Glomerular visceral epithelial cell (primary cell): ENCODE measurements at regions not wholly inside any gene's neighbourhood (a gene's known extent, or its start where the extent isn't known, plus 50 kb on each side); places are given as distances from the start of the nearest gene placed in this dataset.
"Not testable (repeated sequence)": the region's sequence is repeated elsewhere in the genome, so short reads cannot be mapped to it uniquely, and the experiment has no call there.

Experiments used
- DNase-seq: peaks from one replicate; pipeline ENCODE4 v3.0.0-alpha.2; 2016; ENCODE audit errors: extremely low spot score

DNA sequence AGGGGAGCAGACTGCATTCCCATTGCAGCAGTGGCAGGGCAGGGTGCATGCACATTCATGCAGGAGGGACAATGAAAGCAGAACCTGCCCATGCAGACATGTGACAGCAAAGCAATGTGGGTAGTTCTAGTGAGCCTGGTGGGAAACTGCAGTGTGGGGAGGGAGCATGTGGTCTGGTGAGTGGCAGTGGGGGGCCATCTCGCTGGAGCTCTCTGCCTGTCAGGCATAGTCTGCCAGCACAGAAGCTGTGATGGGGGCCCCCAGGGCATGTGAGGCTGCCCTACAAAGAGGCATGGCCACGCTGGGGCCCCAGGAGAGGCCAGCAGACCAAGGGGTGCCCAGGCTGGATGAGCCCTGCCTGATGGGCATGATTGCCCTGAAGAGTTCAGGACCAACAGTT lies 579.7 kb downstream of the PTPRC start:
- DNase-seq: no peak

DNA sequence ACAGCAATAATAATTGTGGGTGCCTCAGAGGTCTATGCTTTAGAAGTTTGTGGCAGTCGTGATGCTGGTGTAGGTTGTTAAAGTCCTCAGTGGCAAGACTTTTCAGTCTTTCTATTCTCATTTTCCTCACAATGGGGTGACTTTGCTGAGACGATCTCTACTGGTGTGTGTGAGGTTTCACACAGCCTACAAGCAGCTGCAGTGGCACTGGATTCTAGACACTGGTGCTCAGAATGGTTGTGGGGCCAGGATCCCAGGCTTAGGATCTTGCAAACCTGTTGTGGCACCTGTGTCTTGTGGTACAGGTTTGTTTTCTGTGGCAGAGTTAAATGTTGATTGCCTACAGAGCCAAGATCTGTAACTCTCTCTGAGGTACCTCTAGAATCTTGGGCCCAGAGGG lies 581.2 kb downstream of the PTPRC start:
- DNase-seq: no peak

GRCh38 chr1:199221371-199222150 lies 582.7 kb downstream of the PTPRC start:
- no peak for DNase-seq

DNA sequence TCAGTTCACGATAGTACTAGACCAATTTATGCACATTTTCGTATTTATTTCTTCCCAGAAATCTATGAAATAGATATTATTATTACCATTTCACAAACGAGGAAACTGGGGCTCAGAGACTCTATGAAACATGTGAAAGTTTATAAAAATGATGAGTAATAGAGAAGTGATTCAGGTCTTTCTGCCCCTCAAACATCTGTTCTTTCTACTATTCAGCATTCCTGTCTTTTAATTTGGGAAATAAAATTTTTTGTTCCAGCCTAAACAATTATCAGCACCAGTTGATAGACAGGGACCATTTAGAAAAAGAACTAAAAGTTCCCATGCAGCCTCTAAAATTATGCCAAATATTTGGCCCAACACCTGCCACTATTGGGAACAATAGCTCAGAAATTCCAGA lies 585.1 kb downstream of the PTPRC start:
- DNase-seq: no peak

- peak; percentile 69 for DNase-seq
These were observed 587.3 kb downstream of the PTPRC start for GRCh38 chr1:199226163-199226562.

GRCh38 chr1:199242147-199242546 lies 603.3 kb downstream of the PTPRC start:
- no peak for DNase-seq

GRCh38 chr1:199242601-199243000 lies 603.8 kb downstream of the PTPRC start:
- DNase-seq: no peak

DNA sequence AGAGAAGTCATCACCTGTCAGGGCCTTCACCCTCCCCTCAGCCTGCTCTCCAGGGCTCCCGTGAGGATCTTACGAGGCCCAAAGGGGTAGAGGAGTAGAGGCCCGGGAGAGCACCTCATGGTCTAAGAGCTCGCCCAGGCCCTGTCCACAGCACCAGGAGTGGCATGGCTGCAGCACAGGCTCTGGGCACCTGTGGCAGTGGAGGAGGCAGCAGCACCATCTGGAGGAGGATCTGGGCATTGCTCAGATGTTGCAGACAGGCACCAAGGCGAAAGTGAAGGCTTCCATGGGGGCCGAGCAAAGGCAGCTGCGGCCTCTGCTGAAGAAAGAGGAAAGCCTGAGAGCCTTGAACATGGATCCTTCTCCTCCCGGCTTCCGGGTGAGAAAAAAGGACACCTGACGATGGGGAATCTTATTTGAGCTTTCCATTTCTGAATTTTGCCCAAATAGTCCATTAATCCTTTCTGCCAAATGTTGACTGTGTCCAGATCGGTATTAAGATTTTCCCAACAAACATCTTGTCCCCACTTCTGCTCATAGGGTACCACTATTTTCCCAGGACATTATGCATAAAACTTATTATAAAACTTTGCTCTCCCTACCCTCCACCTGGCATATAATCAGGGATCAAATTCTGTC lies 604.7 kb downstream of the PTPRC start:
- DNase-seq: peak; percentile 52

GRCh38 chr1:199245946-199246345 lies 607.1 kb downstream of the PTPRC start:
- DNase-seq: no peak

- DNase-seq: no peak
These were observed 607.9 kb downstream of the PTPRC start for GRCh38 chr1:199246716-199247115.

DNA sequence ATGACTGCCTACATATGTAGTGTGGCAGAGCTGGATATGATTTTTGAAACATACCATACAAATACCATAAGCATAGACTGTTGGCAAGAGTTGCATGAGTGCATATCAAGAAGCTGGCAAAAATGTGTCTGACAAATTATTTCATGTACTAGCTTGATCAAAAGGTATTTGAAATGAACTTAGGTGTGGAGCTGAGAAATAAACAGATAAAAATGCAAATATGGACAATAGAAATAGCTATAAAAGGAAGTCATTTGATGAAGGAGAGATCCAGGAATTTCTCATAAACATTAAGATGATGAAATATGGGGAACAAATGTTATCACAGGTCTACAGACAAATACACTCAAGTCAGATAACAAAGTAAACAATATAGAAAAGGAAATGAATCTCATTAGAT lies 609.1 kb downstream of the PTPRC start:
- no peak for DNase-seq

GRCh38 chr1:199254040-199254439 lies 615.2 kb downstream of the PTPRC start:
- not testable (repeated sequence) for DNase-seq

DNA sequence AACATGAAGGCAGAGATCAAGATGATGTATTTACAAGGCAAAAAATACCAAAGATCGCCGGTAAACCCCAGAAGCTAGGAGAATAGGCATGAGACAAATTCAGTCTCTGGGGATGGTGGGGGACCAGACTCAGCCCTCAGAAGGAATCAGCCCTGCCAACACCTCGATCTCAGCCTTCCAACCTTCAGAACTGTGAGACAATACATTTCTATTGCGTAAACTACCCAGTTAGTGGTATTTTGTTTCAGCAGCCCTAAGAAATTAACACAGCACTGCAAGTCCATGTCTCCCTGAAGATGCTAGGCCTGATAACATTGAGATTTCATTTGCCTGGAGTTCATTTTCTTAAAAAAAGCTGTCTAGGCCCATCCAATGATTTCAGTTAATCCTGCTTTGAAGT lies 622.5 kb downstream of the PTPRC start:
- no peak for DNase-seq

DNA sequence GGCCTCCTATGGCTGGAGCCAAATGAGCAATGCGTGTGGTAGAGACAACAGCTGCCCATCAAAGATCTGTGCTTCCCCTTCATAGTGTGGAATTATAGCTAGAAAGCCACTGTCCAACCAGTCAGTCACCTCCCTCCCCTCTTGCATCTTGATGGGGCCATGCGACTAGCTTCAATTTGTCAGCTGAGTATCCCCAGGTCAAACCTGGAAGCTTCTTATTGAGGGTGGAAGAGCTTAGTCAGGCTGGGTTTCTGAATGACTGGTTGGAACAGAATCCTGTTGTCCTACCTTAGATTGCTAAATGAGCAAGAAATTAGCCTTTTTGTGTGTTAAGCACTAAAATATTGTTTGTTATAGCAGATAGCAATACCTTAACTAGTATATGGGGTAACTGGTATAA lies 625.4 kb downstream of the PTPRC start:
- DNase-seq: no peak

- DNase-seq: no peak
These were observed 626.1 kb downstream of the PTPRC start for GRCh38 chr1:199264911-199265310.

DNA sequence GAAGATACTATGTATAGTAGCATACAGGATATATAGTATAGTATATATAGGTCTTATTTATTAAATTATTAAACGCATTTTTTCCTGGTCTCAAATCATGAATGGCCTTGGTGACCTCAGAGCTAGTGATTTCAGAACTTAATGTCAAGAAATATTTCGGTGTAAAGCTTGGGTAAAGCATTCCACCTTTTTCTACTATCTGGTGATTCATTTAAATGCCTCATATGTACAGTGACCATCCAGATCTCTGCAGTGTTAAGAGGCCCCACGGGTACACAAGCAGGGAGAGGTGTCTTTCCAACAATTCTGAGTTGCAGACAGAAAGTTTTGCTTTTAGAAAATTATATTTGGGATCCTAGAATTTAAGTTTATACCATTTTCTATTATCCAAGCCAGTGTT lies 626.5 kb downstream of the PTPRC start:
- DNase-seq: no peak

- no peak for DNase-seq
These were observed 630.4 kb downstream of the PTPRC start for GRCh38 chr1:199269241-199269640.

- peak; percentile 21 for DNase-seq
These were observed 633.3 kb downstream of the PTPRC start for GRCh38 chr1:199272139-199272544.

- DNase-seq: peak; percentile 95
These were observed 633.8 kb downstream of the PTPRC start for GRCh38 chr1:199272628-199273086.

DNA sequence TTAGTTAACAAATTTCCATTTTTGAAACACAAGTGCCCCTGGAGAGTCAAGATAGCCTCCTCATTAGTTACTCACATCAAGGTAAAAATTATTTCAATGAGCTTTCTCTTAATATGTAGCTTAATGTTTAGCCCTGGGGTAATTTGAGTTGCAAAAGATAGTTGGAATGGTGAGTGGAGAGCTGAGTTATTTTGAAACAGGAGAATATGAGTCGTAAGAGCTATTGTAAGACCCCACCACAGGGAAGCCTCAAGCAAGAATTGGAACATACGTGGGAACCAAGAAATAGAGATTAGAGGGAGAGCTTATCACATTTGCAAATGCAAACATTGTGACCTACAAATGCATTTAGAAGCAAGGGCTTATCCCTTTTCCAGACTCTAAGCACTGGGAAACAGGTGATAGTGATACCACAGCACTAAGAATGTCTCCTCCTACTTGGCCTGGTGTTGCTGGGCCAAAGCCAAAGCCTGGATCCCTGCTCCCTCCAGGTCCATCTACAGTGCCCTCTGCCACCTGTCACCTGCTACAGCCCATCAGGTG lies 635.1 kb downstream of the PTPRC start:
- DNase-seq: peak; percentile 42

DNA sequence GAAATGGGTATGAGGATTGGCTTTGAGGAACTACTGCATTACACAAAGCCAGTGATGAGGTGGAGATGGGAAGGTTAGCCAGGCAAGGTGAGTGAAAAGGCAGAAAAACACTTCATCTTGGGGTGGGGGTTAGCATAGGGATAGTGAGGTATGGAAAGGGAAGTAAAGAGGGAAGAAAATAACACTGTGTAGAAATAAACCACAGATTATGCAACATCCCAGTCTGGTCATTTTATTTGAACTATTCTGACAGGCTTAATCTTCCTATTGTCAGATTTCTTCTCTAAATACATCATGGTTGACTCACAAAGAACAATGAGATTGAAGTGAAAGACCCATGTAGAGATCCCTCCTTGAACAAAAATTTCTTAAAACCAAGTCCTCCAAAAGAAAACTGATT lies 640.2 kb downstream of the PTPRC start:
- no peak for DNase-seq

- no peak for DNase-seq
These were observed 641.2 kb downstream of the PTPRC start for GRCh38 chr1:199279872-199280645.
